GM18951 (cell line): ENCODE measurements at regions not wholly inside any gene's neighbourhood (a gene's known extent, or its start where the extent isn't known, plus 50 kb on each side); places are given as distances from the start of the nearest gene placed in this dataset.

ENCODE experiments used
- POLR2A ChIP-seq: IDR thresholded peaks from 4 replicates; pipeline ENCODE4 v1.6.1; 2011; ENCODE audit warnings: mild to moderate bottlenecking; ENCODE audit not compliant: insufficient read length, insufficient read depth; ENCODE audit errors: extremely low read depth
- in situ Hi-C: fragments of 300-500 bp; cut with MboI; formaldehyde crosslinking; loops from one replicate; pipeline ENCODE4 v1.12.0; 2022; ENCODE audit warnings: low sequenced_read_pairs, mixed read lengths, inconsistent platforms; ENCODE audit not compliant: unreplicated experiment

GRCh38 chr14:54342806-54343205 is 54.0 kb upstream of the CDKN3 start:
- no peak for TF ChIP-seq POLR2A
- in situ Hi-C loops = loop anchor here (25.0 kb wide), 2 partner anchors 806 to 906 kb away; no protein-coding TSS in a partner anchor

- no peak for TF ChIP-seq POLR2A
- in situ Hi-C loops = loop anchor here (25.0 kb wide), 2 partner anchors 806 to 906 kb away; no protein-coding TSS in a partner anchor
Observed at GRCh38 chr14:54343272-54344121, 53.3 kb upstream of the CDKN3 start.

- TF ChIP-seq POLR2A = no peak
- in situ Hi-C loops = loop anchor here (25.0 kb wide), 2 partner anchors 807 to 907 kb away; no protein-coding TSS in a partner anchor
Observed at GRCh38 chr14:54344445-54344844, 52.4 kb upstream of the CDKN3 start.

GRCh38 chr14:54346257-54346656 is 50.5 kb upstream of the CDKN3 start:
- in situ Hi-C loops = loop anchor here (25.0 kb wide), 2 partner anchors 809 to 909 kb away; no protein-coding TSS in a partner anchor

More at GRCh38 chr14:54346257-54346656, 50.5 kb upstream of the CDKN3 start:
- no peak for TF ChIP-seq POLR2A
